DOHH2 (cell line): ENCODE measurements at regions not wholly inside any gene's neighbourhood (a gene's known extent, or its start where the extent isn't known, plus 50 kb on each side); places are given as distances from the start of the nearest gene placed in this dataset.

Experiments used
- H3F3A ChIP-seq: fragments of 200-600 bp; sonication (generic), shearing (Covaris generic); 2 replicates; pipeline ENCODE4 v1.6.0; 2016; ENCODE audit warnings: antibody characterized with exemption, mild to moderate bottlenecking; ENCODE audit not compliant: control insufficient read depth, insufficient read depth
- H3K27ac ChIP-seq: fragments of 200-600 bp; sonication (generic); 2 replicates; pipeline ENCODE4 v1.5.1; 2014; ENCODE audit warnings: low read depth, mild to moderate bottlenecking, low read length, moderate library complexity
- H3K27me3 ChIP-seq: fragments of 200-600 bp; sonication (generic); 2 replicates; pipeline ENCODE4 v1.6.1; 2014; ENCODE audit warnings: mild to moderate bottlenecking, low read length, mixed read lengths; ENCODE audit not compliant: control insufficient read depth
- H3K36me3 ChIP-seq: fragments of 200-600 bp; sonication (generic); 2 replicates; pipeline ENCODE4 v1.6.1; 2014; ENCODE audit warnings: mild to moderate bottlenecking, low read length, moderate library complexity, mixed read lengths; ENCODE audit not compliant: control insufficient read depth
- H3K4me1 ChIP-seq: fragments of 200-600 bp; sonication (generic); 2 replicates; pipeline ENCODE4 v1.6.1; 2014; ENCODE audit warnings: mild to moderate bottlenecking, low read length, mixed read lengths; ENCODE audit not compliant: control insufficient read depth
- H3K4me2 ChIP-seq: fragments of 200-600 bp; sonication (generic); 2 replicates; pipeline ENCODE4 v1.6.0; 2014; ENCODE audit warnings: mild to moderate bottlenecking, low read length, moderate library complexity
- H3K4me3 ChIP-seq: fragments of 200-600 bp; sonication (generic); 2 replicates; pipeline ENCODE4 v1.5.1; 2014; ENCODE audit warnings: mild to moderate bottlenecking, low read length, mixed read lengths
- H3K79me2 ChIP-seq: fragments of 200-600 bp; sonication (generic); 2 replicates; pipeline ENCODE4 v1.6.1; 2014; ENCODE audit warnings: mild to moderate bottlenecking, low read length, mixed read lengths; ENCODE audit not compliant: control insufficient read depth
- H3K9me2 ChIP-seq: fragments of 200-600 bp; sonication (generic); replicated peaks from 2 replicates; pipeline ENCODE4 v1.6.1; 2014; ENCODE audit warnings: mild to moderate bottlenecking, low read length, mixed read lengths; ENCODE audit not compliant: control insufficient read depth
- H3K9me3 ChIP-seq: fragments of 200-600 bp; sonication (generic); 2 replicates; pipeline ENCODE4 v1.6.1; 2014; ENCODE audit warnings: antibody characterized with exemption, low read length, mixed read lengths; ENCODE audit not compliant: control insufficient read depth, insufficient read depth
- H4K20me1 ChIP-seq: fragments of 200-600 bp; sonication (generic); 2 replicates; pipeline ENCODE4 v1.6.0; 2014; ENCODE audit warnings: low read depth, mild to moderate bottlenecking, antibody characterized with exemption, low read length, moderate library complexity; ENCODE audit not compliant: control insufficient read depth, insufficient read depth
- EZH2phosphoT487 ChIP-seq: fragments of 200-600 bp; sonication (generic); IDR thresholded peaks from 2 replicates; pipeline ENCODE4 v1.6.1; 2017; ENCODE audit warnings: borderline replicate concordance, mild to moderate bottlenecking, antibody characterized with exemption, low read length, moderate library complexity, mixed read lengths
- TF ChIP-seq, protein P1 (sequence below): fragments of 200-600 bp; sonication (generic); IDR thresholded peaks from one replicate; pipeline ENCODE4 v1.5.1; 2014; ENCODE audit warnings: antibody characterized with exemption, mild to moderate bottlenecking, low read depth, low read length; ENCODE audit not compliant: poor library complexity, severe bottlenecking

DNA sequence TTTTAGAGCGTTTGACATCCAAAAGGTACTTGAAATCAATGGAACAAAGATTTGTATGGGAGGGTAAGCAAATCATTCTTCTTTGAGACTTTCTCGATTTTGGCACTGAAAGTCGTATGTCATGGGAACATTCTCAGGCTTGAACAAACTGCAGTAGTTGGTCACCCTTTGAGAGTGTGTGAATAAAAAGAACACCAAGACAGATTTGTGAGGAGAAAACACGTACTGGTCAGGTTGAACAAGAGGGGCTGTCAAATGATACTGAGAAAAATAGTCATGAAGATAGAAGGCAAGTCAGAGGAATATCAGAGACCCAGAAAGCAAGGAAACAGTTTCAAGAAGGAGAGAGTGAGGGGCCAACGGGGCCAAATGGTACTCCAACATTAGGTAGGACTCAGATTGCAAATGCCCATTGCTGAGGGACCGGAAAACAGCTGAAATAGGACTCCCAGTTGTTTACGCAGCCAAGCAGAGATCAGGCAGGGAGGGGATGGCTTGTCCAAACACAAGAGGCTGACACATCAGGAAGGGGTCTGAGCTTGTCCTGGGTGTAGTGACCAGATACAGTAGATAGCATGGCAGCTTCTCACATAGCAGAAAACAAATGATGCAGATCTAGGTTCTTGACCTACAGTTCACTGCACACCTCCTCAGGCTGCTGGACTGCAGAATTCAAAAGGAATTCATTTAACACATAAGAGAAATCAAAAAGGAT, 74.5 kb upstream of the MYOCD start:
- no peak overlapping the region for H3K27ac ChIP-seq
- no peaks in the 10 kb centered on the region for H3K27me3 ChIP-seq
- H3K9me3 ChIP-seq, result no peaks in the 10 kb centered on the region
- no peaks in the 10 kb centered on the region for H4K20me1 ChIP-seq
- no peak overlapping the region for H3K4me3 ChIP-seq
- H3K4me2 ChIP-seq, result no peak overlapping the region
- H3K4me1 ChIP-seq, result no peaks in the 10 kb centered on the region
- H3K9me2 ChIP-seq, result no peaks in the 10 kb centered on the region
- no peaks in the 10 kb centered on the region for H3K36me3 ChIP-seq
- no peaks in the 10 kb centered on the region for H3K79me2 ChIP-seq
- no peaks in the 10 kb centered on the region for H3F3A ChIP-seq
- TF ChIP-seq, protein P1, sequence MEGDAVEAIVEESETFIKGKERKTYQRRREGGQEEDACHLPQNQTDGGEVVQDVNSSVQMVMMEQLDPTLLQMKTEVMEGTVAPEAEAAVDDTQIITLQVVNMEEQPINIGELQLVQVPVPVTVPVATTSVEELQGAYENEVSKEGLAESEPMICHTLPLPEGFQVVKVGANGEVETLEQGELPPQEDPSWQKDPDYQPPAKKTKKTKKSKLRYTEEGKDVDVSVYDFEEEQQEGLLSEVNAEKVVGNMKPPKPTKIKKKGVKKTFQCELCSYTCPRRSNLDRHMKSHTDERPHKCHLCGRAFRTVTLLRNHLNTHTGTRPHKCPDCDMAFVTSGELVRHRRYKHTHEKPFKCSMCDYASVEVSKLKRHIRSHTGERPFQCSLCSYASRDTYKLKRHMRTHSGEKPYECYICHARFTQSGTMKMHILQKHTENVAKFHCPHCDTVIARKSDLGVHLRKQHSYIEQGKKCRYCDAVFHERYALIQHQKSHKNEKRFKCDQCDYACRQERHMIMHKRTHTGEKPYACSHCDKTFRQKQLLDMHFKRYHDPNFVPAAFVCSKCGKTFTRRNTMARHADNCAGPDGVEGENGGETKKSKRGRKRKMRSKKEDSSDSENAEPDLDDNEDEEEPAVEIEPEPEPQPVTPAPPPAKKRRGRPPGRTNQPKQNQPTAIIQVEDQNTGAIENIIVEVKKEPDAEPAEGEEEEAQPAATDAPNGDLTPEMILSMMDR, result no peak
- no peak for TF ChIP-seq EZH2phosphoT487

GRCh38 chr17:12592941-12593340, 72.7 kb upstream of the MYOCD start:
- Histone ChIP-seq H3K36me3 (no peaks in the 10 kb centered on the region), H3K27ac (no peak overlapping the region), H3F3A (no peaks in the 10 kb centered on the region), H3K9me2 (no peaks in the 10 kb centered on the region), H3K9me3 (no peaks in the 10 kb centered on the region), H3K4me1 (no peaks in the 10 kb centered on the region), H3K4me3 (no peak overlapping the region), H3K79me2 (no peaks in the 10 kb centered on the region), H3K4me2 (no peak overlapping the region), H4K20me1 (no peaks in the 10 kb centered on the region), H3K27me3 (no peaks in the 10 kb centered on the region)
- no peak for TF ChIP-seq EZH2phosphoT487
- TF ChIP-seq, protein P1, result no peak

DNA sequence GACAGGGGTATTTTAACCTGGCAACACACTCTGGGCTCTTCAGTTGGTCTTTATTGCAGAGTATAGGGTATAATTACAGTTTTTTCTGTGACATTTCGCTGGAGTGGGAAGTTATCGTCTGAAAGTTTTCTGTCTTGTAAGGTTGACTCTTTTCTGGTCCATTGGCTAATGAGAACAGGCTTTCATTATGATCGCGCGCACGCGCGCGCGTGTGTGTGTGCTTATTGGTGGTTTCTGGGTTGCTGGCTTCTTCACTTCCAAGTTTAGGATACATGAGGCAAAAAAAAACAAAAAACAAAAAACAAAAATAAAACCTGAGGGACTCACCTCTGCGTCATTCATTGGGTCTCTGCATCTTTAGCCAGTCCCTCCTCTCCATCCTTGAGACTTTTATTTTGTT, 68.7 kb upstream of the MYOCD start:
- Histone ChIP-seq H3K27ac (no peak overlapping the region), H3K4me2 (no peak overlapping the region), H3K79me2 (no peaks in the 10 kb centered on the region), H3K9me3 (no peaks in the 10 kb centered on the region), H3K4me3 (no peak overlapping the region), H3K4me1 (no peaks in the 10 kb centered on the region), H3K9me2 (no peaks in the 10 kb centered on the region), H3K36me3 (no peaks in the 10 kb centered on the region), H3F3A (no peaks in the 10 kb centered on the region), H4K20me1 (no peaks in the 10 kb centered on the region), H3K27me3 (no peaks in the 10 kb centered on the region)
- TF ChIP-seq, protein P1, result no peak
- no peak for TF ChIP-seq EZH2phosphoT487

DNA sequence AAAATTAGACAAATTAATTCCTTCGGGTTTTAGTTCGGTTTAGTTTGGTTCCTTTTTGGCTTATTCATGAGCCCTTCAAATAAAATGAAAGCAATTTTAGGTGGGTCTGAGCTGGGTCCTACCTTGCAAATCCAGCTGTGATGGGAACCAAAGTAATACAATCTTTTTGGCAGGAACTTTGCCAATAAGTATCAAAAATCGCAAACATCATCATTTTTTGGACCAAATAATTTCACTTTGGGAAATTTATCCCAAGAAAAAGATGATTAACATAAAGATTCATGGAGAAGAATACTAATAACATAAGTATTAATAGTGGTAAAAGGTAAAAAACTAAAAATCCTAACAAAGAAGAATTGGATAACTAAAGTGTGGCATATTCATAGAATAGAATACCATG, 67.8 kb upstream of the MYOCD start:
- Histone ChIP-seq H4K20me1 (no peaks in the 10 kb centered on the region), H3K9me2 (no peaks in the 10 kb centered on the region)

More for the DNA sequence above, 67.8 kb upstream of the MYOCD start:
- no peaks in the 10 kb centered on the region for H3K9me3 ChIP-seq
- H3K27ac ChIP-seq, result no peak overlapping the region
- no peaks in the 10 kb centered on the region for H3K36me3 ChIP-seq
- no peak for TF ChIP-seq EZH2phosphoT487
- TF ChIP-seq, protein P1, result no peak
- no peaks in the 10 kb centered on the region for H3K27me3 ChIP-seq
- no peak overlapping the region for H3K4me3 ChIP-seq
- no peaks in the 10 kb centered on the region for H3K79me2 ChIP-seq
- H3F3A ChIP-seq, result no peaks in the 10 kb centered on the region
- H3K4me2 ChIP-seq, result no peak overlapping the region
- H3K4me1 ChIP-seq, result no peaks in the 10 kb centered on the region
